Right lobe of liver (tissue), 4 donors: ENCODE measurements at regions not wholly inside any gene's neighbourhood (a gene's known extent, or its start where the extent isn't known, plus 50 kb on each side); places are given as distances from the start of the nearest gene placed in this dataset.

ENCODE experiments used
- CTCF ChIP-seq, 4 donors: fragments of 200-600 bp in 3 of 4; fragments of 450-650 bp in 1 of 4; IDR thresholded peaks; one replicate each; pipeline versions ENCODE4 v1.5.1 to v1.8.0; 2016 to 2022; ENCODE audit warnings: antibody characterized with exemption in 4 of 4, mild to moderate bottlenecking in 2 of 4
- POLR2A ChIP-seq: fragments of 450-650 bp; IDR thresholded peaks from one replicate; pipeline ENCODE4 v1.6.1; 2017; ENCODE audit warnings: antibody characterized with exemption, mild to moderate bottlenecking
- donor health status: DM: no; HTN: no; CAD: no.
- donor health status: DM: no; HTN: no; CAD: no.
- donor health status: DM: no; HTN: yes; CAD: no.

- TF ChIP-seq CTCF (IDR thresholded peaks at IDR 0.05) (no peak), POLR2A (no peak)
Measured at GRCh38 chr6:170162775-170163404, 128.0 kb downstream of the DLL1 start.
